HK-2 (cell line): ENCODE measurements at regions not wholly inside any gene's neighbourhood (a gene's known extent, or its start where the extent isn't known, plus 50 kb on each side); places are given as distances from the start of the nearest gene placed in this dataset.
"Not testable (repeated sequence)": the region's sequence is repeated elsewhere in the genome, so short reads cannot be mapped to it uniquely, and the experiment has no call there.

Source experiments
- DNase-seq: peaks from one replicate; pipeline ENCODE4 v3.0.0-alpha.2; 2018; ENCODE audit not compliant: unreplicated experiment

DNA sequence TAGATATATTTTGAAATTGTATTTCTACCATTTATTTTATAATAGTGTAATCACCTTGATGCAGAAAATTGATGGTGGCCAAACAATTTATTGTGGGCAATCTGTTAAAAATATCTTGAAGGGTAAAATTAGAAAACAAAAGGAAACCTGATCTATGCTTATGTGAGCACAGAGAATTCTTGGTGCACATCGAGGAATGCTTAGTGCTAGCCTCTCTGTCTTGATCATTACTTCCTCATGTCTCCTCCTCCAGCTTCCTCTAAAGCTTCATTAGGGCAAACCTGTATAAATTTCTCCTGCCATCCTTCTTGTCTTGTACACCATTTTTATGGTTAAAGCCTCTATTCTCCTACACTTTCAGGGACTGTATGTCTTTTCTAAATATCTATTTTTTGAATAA lies 725.8 kb downstream of the RAPGEF2 start:
- no peak for DNase-seq

DNA sequence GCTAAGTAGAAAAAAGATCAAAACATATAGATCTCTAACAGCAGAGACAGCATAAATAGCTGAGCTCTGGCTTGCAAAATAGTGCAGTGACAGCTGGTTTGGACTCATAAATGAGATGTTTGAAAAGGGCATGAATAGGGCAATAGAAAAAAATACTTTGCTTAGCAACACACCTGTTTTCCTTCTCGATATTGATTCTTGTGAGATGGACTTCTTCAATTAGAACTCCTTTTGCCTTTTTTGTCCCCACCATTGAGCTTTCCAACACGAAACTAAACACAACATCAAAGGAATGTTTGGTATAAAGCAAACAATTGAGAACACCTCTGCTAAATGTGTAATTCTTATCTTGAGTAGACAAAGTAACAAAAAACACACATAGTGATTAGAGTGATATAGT lies 726.3 kb downstream of the RAPGEF2 start:
- no peak for DNase-seq

DNA sequence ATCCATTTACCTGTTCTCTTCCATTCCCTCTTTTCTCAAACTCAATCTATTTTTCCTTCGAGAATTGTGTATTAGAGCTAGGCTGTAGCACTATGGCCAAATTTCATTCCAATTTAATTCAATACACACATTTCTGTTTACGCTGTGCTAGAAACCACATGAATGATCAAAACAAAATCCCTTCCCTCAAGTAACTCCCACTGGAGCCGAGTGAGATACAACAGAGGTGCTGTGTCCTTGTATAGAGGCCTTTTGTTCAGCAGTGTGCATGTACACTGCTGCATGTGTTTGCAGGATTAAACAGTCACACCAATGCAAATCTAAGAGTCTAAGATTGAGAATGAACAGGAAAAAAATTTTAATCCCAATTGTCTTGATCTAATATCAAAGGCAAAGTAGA lies 734.2 kb downstream of the RAPGEF2 start:
- no peak for DNase-seq

GRCh38 chr4:159855731-159856130 lies 752.9 kb downstream of the RAPGEF2 start:
- DNase-seq: no peak

DNA sequence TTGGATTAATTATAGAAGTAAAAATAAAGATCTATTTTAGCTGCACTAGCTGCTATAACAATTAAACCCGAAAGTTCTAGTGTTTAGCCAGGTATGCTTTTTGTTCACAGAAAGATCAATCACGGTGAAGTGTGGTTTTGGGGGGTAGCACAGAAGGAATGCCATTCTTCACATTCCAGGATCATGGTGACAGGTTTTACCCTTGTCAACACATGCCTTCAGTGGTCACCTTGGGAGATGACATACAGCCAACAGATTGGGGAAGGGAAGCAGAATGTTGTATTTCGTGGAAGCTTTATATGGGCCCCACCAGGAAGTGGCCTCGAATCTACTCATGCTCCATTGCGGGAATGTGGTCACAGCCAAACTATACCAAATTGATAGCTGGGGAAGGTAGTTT lies 753.6 kb downstream of the RAPGEF2 start:
- DNase-seq: peak; percentile 44

DNA sequence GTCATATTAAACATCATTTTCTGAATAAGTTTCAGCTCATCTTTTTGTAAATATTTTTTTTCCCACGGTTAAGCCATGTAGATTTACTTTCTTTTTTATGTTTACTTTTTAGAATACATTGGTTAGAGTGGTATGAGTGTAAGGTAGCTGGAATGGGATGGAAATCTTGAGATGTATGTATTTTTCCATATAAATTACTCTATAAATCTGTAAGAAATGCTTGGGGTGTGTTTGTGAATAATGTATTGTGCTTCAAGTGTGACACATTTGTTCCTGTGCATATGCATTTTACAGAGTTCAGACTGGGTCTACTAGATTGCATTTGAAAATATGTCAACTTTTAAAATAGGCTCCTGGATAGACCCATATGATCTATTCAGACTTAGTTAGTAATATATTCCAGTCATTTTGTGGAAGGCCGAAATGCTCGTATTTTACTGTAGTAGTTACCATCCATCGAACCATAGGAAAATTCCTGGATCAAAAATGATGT lies 756.8 kb downstream of the RAPGEF2 start:
- DNase-seq: no peak

GRCh38 chr4:159860945-159861344 lies 758.1 kb downstream of the RAPGEF2 start:
- no peak for DNase-seq

DNA sequence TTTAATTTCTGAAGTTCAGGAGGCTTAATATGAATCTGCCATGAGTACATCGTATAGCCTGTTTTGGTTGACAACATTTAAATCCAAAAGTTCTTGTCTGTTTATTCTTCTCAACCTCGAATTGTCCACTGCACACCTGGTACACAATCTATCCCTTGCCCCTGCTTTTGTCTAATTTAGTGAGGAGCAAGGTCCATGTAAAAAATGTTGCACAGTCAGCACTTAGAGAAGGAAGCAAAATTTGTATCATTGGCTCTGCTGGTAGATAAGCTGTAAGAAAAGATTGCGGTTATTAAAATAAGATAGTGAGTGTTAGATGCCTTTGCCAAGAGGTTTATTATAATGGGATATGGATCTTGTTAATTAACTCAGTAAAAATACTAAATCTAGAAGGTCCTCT lies 761.5 kb downstream of the RAPGEF2 start:
- DNase-seq: no peak

- no peak for DNase-seq
Measured at GRCh38 chr4:159867673-159868072, 764.8 kb downstream of the RAPGEF2 start.

DNA sequence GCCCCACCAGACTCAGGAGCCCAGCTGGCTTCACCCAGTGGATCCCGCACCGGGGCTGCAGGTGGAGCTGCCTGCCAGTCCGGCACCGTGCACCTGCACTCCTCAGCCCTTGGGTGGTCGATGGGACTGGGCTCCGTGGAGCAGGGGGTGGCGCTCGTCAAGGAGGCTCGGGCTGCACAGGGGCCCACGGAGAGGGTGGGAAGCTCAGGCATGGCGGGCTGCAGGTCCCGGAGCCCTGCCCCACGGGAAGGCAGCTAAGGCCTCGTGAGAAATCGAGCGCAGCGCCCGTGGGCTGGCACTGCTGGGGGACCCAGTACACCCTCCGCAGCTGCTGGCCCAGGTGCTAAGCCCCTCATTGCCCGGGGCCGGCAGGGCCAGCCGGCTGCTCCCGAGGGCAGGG lies 766.1 kb downstream of the RAPGEF2 start:
- DNase-seq: not testable (repeated sequence)

- DNase-seq: peak; percentile 10
Measured at GRCh38 chr4:159871141-159871540, 768.3 kb downstream of the RAPGEF2 start.

- DNase-seq: no peak
Measured at GRCh38 chr4:159881158-159881557, 778.3 kb downstream of the RAPGEF2 start.

DNA sequence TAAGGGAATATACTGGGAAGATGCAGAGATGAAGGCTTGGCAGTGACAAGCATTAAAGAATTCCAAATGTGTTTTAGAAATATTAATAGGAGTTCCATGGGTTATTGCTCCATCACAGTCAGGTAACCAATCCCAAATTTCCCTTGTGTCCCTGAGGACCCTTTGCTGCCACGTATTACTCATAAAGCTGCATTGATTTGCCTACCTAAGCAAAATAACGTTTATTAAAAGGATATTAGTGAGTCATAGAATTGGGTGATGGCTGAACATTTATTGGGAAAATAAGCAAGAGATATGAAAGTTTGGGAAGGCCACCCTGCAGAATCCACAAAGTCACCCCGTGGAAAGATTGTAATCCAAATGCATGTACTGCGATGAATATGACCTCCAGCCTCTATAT lies 782.1 kb downstream of the RAPGEF2 start:
- no peak for DNase-seq

GRCh38 chr4:159899596-159899995 lies 796.7 kb downstream of the RAPGEF2 start:
- DNase-seq: no peak

DNA sequence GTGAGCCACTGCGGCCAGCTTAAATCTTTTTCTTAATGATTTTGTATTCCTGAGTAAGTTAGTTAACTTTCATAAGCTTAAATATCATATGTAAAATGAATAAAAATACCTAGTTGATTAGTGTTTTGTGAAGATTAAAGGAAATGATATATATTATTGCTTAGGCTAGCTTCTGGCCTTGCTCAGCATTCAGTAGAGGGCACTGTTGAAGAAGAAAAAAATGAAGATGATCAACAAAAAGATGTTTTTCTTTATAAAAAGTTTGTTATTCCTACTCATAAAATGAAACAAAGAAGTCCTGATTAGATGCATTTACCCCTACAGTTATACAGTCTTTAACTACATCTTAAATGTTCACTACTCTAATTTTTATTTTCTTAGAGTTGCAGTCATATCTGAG lies 797.7 kb downstream of the RAPGEF2 start:
- no peak for DNase-seq

DNA sequence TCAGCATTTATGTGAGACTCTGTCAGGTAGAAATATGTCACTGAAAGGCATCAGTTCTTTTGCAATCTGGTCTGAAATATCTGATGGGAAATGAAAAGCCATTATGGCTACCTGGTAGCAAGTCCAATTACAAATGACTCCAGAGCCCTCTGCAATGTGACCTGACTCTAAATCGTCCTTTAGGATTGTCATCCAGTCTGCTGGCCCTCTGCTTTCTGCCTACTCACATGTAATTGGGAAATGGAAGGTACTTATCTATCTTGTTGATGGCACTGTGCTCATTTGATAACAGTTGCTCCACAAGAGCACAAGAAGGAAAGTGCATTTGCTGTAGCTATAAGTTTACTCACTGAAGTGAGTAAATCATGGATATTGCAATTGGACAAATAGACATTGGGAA lies 799.8 kb downstream of the RAPGEF2 start:
- DNase-seq: no peak

DNA sequence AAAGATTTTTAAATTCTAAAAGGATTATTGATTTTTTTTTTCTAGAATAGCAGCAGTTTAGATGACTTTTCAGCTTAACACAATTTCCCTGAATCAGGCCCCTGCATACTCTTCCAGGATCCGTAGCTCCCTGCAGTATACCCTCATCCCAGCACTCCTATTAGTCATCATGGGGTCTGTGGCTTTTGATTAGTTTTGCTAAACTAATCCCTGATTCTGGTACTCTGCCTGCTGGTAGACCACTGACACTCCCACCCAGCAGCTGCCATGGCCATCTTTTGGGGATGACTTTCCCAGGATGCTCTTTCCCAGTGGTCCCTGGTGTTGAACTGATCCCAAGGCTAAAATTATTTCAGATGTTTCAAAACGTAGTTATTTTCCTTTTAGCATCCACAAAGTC lies 802.0 kb downstream of the RAPGEF2 start:
- no peak for DNase-seq

DNA sequence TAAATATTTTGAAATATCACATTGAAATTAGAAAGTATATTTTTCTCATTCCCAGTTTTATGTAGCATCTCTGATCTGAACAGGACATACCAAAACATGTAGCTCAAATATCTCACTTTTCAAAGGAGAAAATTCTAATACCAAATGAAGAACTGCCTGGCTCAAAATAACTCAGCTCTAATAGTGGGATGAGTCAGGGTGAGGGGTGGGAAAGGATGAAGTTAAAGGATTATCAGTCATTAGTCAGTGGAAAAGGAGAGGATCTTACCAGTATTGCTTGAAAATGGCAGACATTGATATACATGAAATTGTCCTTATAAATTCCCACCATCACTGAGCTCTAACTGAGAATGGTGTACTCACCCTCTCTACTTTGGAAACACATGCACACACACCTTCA lies 803.2 kb downstream of the RAPGEF2 start:
- no peak for DNase-seq

GRCh38 chr4:159906517-159906916 lies 803.6 kb downstream of the RAPGEF2 start:
- DNase-seq: no peak

- DNase-seq: no peak
Measured at GRCh38 chr4:159910721-159911120, 807.8 kb downstream of the RAPGEF2 start.

DNA sequence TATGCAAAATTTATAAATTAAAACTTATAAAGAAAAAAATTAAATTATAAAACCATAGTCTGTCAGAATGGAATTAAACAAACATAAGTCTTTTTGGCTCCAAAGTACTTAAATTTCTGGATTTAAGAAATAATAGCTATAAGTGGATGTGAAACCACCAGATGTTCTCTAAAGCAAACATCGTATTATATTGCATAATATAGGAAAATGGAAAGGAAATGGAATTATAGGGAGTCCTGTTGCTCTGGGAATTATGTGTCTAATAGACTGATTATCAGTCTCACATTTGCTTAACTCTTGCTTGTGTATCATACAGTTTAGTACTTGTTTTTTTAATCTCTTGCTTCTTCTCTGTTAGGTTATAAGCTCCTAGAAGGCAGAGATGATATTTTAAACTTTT lies 819.2 kb downstream of the RAPGEF2 start:
- DNase-seq: no peak

- no peak for DNase-seq
Measured at GRCh38 chr4:159925770-159926169, 822.9 kb downstream of the RAPGEF2 start.

DNA sequence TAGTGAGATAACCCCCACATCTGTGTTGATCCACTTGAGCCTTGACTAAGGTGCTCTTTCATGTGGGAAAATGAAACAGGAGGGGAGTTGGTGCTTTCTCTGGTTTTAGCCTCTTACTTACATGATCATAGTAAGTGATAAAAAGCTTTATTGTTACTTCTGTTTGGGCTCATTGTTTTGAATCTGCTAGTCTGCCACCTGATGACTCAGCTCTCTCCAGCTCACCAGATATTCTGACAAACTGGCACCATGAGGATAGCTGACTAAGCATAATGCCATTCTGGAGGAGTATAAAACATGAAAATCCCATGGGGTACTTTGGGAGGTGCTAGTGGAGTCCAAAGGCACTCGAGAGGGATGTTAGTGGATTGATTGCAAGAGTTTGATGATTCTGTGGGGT lies 824.0 kb downstream of the RAPGEF2 start:
- no peak for DNase-seq

DNA sequence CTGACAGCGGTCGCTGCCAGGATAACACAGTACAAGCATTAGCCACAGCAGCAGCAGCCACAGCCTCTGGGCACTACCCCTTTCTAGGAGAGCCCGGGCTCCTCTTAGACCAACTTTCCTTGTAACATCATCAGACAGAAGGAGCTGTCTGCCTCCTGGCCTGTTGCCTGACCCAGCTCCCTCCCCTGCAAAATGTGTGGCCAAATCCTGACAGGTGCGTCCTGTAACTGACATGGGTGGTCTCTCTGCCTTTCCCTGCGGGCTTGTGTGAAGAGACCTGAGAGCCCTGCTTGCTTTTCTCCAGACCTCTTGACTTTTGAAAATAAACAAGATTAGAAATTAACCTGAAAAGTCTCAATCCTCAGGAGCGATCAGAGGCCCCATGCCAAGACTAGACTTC lies 824.9 kb downstream of the RAPGEF2 start:
- DNase-seq: no peak

GRCh38 chr4:159934602-159935001 lies 831.7 kb downstream of the RAPGEF2 start:
- DNase-seq: not testable (repeated sequence)
